Right renal pelvis (tissue), 4 donors: ENCODE measurements at regions not wholly inside any gene's neighbourhood (a gene's known extent, or its start where the extent isn't known, plus 50 kb on each side); places are given as distances from the start of the nearest gene placed in this dataset.

Source experiments
- DNase-seq, 4 donors: peaks; one replicate each; pipeline ENCODE4 v3.0.0-alpha.2; 2013; ENCODE audit warnings: low read depth in 4 of 4, low spot score in 3 of 4, missing footprints in 1 of 4

GRCh38 chr12:29996993-29997392 lies 213.3 kb upstream of the TMTC1 start:
- no peak for DNase-seq

GRCh38 chr12:29992366-29992765 lies 208.6 kb upstream of the TMTC1 start:
- no peak for DNase-seq

DNA sequence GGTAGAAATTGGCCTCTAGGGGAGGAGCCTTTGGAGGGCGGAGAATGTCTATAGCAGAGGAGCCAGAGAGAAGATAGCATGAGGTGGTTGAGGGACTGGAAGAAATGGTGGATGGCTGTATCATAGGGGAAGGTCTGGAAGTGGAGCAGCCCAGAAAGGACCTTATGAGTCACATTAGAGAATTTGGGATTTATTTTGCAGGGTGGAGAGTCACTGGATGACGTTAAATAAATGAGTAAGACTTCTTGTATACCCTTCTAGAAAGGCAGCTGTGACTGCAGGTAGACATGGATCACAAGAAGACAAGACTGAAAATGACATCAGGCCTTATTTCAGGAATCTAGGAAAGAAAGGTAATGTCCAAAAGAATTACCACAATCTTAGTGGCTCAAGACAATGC lies 208.2 kb upstream of the TMTC1 start:
- no peak for DNase-seq

DNA sequence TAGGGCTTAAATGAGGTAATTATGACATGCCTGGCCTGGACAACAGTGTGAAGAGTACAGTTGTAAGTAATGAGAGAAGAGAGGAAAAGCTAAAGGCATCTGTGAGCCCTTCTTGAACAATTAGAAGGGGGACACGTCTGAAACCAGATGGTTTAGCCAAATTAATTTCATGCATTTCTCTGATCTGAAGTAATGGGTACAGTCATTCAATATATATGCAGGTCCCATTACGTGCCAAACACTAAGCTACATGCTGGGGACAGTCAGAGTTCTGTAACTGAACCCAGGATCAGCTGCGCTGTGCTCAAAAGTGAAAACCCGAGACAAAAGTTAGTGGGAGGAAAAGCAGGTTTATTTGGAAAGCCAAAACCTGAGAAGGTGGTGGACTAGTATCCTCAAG lies 207.2 kb upstream of the TMTC1 start:
- no peak for DNase-seq

DNA sequence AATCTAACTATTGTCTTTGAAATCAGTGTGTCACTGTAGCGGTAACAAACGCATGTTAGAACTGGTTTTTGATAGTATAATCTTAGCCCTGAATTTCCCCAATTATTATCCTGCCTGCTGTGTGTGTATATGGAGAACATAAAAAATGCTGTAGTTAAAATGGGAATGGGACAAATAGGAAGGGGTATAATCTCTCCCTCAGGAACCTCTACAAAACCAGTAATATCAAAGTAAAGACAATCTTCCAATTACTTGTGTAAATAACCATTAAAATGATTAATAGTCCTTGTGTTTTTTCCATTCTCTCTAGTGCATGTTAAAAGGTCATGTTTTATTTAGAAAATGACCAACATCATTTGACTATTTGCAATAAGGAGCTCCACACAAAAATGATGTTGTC lies 200.1 kb upstream of the TMTC1 start:
- DNase-seq = no peak

DNA sequence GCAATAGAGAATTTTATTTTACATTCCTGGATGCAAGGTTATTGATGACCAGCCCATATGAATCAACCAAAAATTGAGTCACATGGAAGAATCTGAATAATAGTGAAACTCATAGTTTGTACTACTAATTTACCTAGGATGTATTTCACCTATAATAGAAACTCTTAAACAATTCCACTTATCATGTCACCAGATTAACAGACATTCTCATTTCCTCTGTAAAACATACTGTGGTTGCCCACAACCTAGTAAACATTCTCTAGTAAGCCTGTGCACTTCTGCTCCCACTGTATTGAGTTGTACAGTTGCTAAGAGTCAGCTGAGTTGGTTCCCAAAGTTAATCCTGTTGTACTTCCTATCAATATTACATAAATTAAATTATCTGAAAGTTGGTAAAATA lies 196.6 kb upstream of the TMTC1 start:
- DNase-seq = no peak

DNA sequence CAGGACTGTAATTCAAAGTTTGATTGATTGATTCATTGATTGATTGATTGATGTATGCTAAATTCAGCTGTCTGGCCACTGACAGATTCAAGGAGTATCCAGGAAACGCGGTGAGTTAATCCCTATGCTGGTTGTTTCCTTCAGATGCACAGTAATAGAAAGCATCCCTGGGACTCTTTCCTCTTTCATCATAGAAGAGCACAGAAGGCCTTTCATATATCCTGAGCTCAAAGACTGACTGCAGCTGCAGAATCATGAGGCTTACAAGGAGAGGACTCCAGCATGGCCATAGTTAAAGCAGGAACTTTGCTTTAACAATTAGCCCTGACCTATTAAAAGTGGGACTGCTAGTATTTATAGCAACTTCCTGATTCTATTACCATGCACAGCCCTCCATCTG lies 187.7 kb upstream of the TMTC1 start:
- DNase-seq = no peak

DNA sequence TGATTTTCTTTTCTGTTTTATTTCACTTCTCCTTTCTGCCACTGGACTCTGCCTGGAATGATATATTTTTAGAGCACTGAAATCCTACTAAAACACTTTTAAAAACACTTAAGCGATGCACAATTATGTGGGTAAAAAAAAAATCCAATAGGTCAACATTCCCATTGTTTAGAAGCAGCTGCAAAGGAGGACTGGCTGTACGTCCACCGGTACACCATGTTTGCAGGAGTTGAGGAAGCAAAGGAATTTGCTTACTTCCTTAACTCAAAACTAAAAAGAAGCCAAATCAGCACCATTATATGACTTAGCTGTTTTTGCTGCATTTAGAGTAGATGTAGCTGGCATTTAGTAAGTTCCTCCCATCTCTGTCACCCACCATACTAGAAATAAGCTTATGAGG lies 186.8 kb upstream of the TMTC1 start:
- no peak for DNase-seq

- no peak for DNase-seq
Observed at GRCh38 chr12:29962276-29963035, 178.7 kb upstream of the TMTC1 start.

GRCh38 chr12:29961231-29961630 lies 177.5 kb upstream of the TMTC1 start:
- DNase-seq = no peak

DNA sequence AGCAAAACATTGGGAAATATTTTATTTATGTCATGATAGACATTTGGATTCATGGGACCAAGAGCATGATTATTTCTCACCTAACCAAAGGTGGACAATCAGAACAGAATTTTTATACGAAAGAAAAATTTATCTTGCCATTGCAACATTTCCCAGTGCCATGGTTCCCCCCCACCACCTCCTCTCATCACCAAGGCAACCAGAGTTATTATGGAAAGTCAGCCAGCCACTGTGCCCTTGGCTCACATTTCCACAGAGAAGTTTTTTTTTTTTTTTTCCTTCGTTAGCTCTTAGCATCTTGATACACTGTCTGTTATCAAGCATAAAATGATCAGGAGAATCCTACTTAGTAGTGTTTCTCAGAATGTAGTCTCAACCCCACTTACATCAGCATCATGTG lies 176.4 kb upstream of the TMTC1 start:
- DNase-seq = no peak

- no peak for DNase-seq
Observed at GRCh38 chr12:29957835-29958234, 174.1 kb upstream of the TMTC1 start.

GRCh38 chr12:29945904-29946303 lies 162.2 kb upstream of the TMTC1 start:
- DNase-seq = no peak

DNA sequence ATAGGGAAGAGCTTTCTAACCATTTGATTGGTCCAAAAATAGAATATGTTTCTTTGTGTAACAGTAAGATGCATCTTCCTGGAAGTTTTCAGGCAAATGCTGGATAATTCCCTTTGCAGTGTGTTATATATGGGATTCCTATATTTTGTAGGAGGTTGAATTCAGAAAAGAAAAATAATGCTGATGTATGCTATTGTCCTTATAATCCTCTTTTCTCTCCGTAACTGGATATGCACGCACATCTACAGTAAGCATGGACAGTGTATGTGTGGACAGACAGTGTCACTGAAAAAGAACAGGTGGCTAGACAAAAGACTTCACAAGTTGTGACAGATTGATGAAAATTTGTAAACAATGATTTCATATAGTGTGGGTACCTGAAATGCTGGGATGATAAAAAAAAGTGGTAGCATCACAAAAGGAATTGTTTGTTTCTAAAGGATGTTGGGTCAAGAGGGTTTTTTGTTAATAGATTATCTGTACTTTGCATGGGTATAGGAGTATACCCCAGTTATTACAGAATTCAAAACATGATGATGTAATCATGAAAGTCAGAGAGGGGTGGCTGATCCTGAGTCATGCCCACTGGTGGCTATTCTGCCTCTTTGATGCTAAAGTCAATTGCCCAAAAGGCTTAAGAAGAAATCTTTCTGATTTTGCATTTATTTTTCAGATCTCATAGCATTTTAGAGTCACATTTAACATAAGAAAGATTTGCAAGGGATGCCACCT lies 160.7 kb upstream of the TMTC1 start:
- no peak for DNase-seq

- no peak for DNase-seq
Observed at GRCh38 chr12:29943683-29944082, 159.9 kb upstream of the TMTC1 start.

DNA sequence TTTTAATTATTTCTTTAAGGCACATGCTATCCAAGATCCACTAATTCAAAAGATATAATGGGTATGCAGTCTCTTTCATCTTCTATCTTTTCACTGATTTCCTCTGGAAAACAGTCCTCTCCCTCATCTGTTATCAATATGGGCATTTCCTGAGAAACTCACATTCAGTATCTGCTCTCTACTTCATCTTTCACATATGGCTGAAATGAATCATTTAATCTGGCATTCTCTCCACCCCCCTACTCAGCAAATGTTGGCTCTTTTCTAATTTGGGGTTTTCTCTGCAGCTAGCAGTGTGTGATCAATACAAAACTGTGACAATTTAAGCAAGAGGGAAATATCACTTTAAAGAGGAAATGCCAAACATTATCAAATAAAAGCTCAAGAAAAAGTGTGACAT lies 157.1 kb upstream of the TMTC1 start:
- DNase-seq = no peak

DNA sequence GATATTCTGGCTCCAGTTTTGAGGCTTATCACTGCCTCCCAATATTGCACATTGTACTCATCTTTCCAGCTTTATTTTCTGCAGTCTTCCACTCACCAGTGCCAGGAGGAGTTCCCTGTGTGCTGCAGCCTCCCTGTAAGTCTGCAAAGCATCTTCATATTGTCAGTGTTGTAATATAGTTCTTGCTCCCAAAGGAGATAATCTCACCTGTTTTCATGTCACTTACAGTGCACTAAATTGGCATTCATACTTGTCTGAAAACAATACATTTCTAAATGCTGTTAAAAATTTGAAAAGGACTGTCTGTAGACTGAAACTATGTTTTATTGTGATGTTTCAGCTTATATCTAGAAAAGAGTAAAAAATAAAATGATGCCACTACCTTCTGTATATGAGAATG lies 146.8 kb upstream of the TMTC1 start:
- DNase-seq = no peak

DNA sequence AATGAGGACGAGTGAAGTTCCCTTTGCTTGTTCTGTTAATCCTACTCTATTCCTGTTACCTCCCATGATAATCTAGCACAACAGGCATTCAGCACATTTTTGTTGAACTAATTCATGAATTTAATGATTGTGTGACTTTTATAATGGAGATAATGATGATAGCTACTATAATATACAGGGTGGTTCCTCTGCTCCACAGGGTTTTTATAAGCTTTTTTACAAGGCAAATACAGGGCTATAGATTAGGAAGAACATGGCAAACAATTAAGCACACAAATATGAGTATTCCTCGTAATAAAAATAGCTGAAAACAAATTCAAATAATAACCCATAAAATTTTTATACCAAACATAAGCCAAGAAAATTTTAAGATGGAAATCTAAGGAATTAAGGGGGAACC lies 145.6 kb upstream of the TMTC1 start:
- DNase-seq = no peak

GRCh38 chr12:29921307-29921706 lies 137.6 kb upstream of the TMTC1 start:
- no peak for DNase-seq

GRCh38 chr12:29908157-29908556 lies 124.4 kb upstream of the TMTC1 start:
- DNase-seq = no peak

DNA sequence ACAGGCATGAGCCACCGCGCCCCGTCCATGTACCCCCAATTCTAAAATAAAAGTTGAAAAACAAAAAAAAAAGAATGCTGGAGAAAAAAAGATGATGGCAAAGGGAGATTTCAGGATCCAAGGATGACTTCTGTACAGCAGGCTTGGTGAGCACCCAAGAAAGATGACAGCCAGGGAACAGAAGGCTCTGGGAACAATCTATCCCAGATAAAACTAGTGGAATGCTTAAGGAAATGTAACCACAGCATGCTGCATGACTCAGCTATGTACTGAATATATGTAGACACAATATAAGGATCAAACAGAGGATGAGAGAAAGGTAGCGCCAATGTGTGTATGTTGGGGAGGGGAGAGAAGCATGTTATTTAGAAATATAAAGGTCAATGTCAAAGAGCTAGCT lies 123.7 kb upstream of the TMTC1 start:
- no peak for DNase-seq

DNA sequence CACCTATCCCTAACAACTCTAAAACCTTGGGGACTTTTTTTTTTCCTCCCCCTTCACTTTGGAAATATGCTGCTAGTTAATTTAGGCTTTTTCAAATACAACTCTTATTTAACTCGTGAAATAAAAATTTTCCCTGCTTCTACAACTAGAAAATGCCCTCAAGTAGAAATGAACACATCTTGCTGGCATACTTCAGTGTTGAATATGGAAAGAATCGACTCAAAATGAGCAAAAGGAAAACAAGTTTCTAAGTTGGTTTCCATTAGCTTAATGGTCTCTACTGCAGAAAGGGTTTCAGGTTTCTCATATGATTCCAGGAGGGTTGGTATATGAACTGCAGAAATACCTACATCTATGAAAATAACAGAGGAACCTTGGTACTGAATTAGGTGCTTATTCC lies 118.3 kb upstream of the TMTC1 start:
- DNase-seq = no peak
